IMR-90 (cell line): ENCODE measurements at regions not wholly inside any gene's neighbourhood (a gene's known extent, or its start where the extent isn't known, plus 50 kb on each side); places are given as distances from the start of the nearest gene placed in this dataset.
"Not testable (repeated sequence)": the region's sequence is repeated elsewhere in the genome, so short reads cannot be mapped to it uniquely, and the experiment has no call there.

Source experiments
- MXI1 ChIP-seq: IDR thresholded peaks from 2 replicates; pipeline ENCODE4 v1.6.1; 2012; ENCODE audit warnings: low read depth, mild to moderate bottlenecking, low read length, moderate library complexity, borderline replicate concordance
- RAD21 ChIP-seq: IDR thresholded peaks from 2 replicates; pipeline ENCODE4 v1.6.1; 2012; ENCODE audit warnings: low read length, improper control_type of control experiment

DNA sequence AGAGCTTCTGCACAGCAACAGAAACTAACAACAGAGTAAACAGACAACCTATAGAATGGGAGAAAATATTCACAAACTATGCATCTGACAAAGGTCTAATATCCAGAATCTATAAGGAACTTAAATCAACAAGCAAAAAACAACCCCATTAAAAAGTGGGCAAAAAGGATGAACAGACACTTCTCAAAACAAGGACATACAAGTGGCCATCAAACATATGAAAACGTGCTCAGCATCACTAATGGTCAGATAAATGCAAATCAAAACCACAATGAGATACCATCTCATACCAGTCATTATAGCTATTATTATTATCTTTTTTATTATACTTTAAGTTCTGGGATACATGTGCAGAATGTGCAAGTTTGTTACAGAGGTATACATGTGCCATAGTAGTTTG, 252.6 kb downstream of the PTGER3 start:
- not testable (repeated sequence) for TF ChIP-seq MXI1, RAD21
